ENCODE measurements at regions not wholly inside any gene's neighbourhood (a gene's known extent, or its start where the extent isn't known, plus 50 kb on each side); places are given as distances from the start of the nearest gene placed in this dataset.

DNA sequence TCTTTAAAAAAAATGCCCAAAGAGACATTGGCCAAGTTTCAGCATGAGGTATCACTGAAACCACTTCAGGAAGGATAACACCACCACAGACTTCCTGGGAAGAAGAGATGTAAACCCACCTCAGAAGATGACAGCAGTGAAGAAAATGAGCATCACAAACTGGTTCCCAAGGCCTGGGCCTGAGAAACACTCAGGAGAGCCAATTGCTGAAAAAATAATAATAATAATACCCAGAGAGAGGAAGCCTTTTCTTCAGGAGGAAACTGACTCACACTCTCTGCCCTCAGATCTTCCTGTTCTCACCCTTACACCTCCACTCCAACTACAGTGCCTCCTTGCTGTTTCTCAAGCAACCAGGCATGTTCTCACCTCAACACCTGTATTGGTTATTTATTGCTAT lies 68.1 kb upstream of the MAFB start:
- H3K27me3 ChIP-seq (ENCODE audit: low read length), result no peaks in the 10 kb centered on the region
- no peaks in the 10 kb centered on the region for H3K4me1 ChIP-seq (ENCODE audit: insufficient read depth, low read length)
- no peak overlapping the region for H3K9ac ChIP-seq (ENCODE audit: low read length)
- H3K9me2 ChIP-seq (replicated peaks; ENCODE audit: low read length), result no peaks in the 10 kb centered on the region
- H3K4me3 ChIP-seq (ENCODE audit: low read length), result no peak overlapping the region
- TF ChIP-seq EZH2 (IDR thresholded peaks at IDR 0.05; ENCODE audit: low read length, unreplicated experiment) (no peak), CTCF (conservative IDR thresholded peaks at IDR 0.05; ENCODE audit: low read depth, low read length) (no peak), EZH2phosphoT487 (IDR thresholded peaks at IDR 0.05; ENCODE audit: borderline replicate concordance, low read length) (no peak)
- H2AFZ ChIP-seq (ENCODE audit: low read length), result no peak overlapping the region
- ATAC-seq (no peak), DNase-seq (no peak)
- H3K9me3 ChIP-seq (ENCODE audit: low read length), result no peaks in the 10 kb centered on the region
- no peak overlapping the region for H3K4me2 ChIP-seq (ENCODE audit: low read length)
- CTCF ChIA-PET, result no interaction called here
- POLR2A ChIA-PET (ENCODE audit: unreplicated experiment), result no interaction called here
- intact Hi-C loops (cut with micrococcal nuclease), result no loop called here
- BruUV-seq (replicated peaks), result no TSS peak
- H3K36me3 ChIP-seq (ENCODE audit: low read depth, low read length), result no peaks in the 10 kb centered on the region
- H4K20me1 ChIP-seq (ENCODE audit: low read length), result no peaks in the 10 kb centered on the region
- H3K27ac ChIP-seq (ENCODE audit: low read length), result no peak overlapping the region
- no peaks in the 10 kb centered on the region for H3K79me2 ChIP-seq (ENCODE audit: low read length)
- H3F3A ChIP-seq (ENCODE audit: low read length, unreplicated experiment), result no peaks in the 10 kb centered on the region

- ChIA-PET CTCF (no interaction called here), POLR2A (ENCODE audit: unreplicated experiment) (no interaction called here)
- no peak overlapping the region for H3K4me3 ChIP-seq (ENCODE audit: low read length)
- no peaks in the 10 kb centered on the region for H3K9me2 ChIP-seq (replicated peaks; ENCODE audit: low read length)
- H4K20me1 ChIP-seq (ENCODE audit: low read length), result no peaks in the 10 kb centered on the region
- H2AFZ ChIP-seq (ENCODE audit: low read length), result no peak overlapping the region
- H3K4me1 ChIP-seq (ENCODE audit: insufficient read depth, low read length), result no peaks in the 10 kb centered on the region
- H3K79me2 ChIP-seq (ENCODE audit: low read length), result no peaks in the 10 kb centered on the region
- intact Hi-C loops (cut with micrococcal nuclease), result no loop called here
- no peak overlapping the region for H3K9ac ChIP-seq (ENCODE audit: low read length)
- H3F3A ChIP-seq (ENCODE audit: low read length, unreplicated experiment), result no peaks in the 10 kb centered on the region
- TF ChIP-seq EZH2phosphoT487 (IDR thresholded peaks at IDR 0.05; ENCODE audit: borderline replicate concordance, low read length) (no peak), CTCF (conservative IDR thresholded peaks at IDR 0.05; ENCODE audit: low read depth, low read length) (no peak), EZH2 (IDR thresholded peaks at IDR 0.05; ENCODE audit: low read length, unreplicated experiment) (no peak)
- DNase-seq (no peak), ATAC-seq (no peak)
- no peaks in the 10 kb centered on the region for H3K36me3 ChIP-seq (ENCODE audit: low read depth, low read length)
- no TSS peak for BruUV-seq (replicated peaks)
- no peaks in the 10 kb centered on the region for H3K9me3 ChIP-seq (ENCODE audit: low read length)
- peaks cover 9% of the 10 kb centered on the region; the same call in 1 of the 2 replicates for H3K27me3 ChIP-seq (ENCODE audit: low read length)
- no peak overlapping the region for H3K4me2 ChIP-seq (ENCODE audit: low read length)
- no peak overlapping the region for H3K27ac ChIP-seq (ENCODE audit: low read length)
These were observed 69.8 kb upstream of the MAFB start for GRCh38 chr20:40758790-40759189.

- Histone ChIP-seq H3K79me2 (ENCODE audit: low read length) (no peaks in the 10 kb centered on the region), H3K4me1 (ENCODE audit: insufficient read depth, low read length) (no peaks in the 10 kb centered on the region), H4K20me1 (ENCODE audit: low read length) (no peaks in the 10 kb centered on the region), H3K27ac (ENCODE audit: low read length) (no peak overlapping the region), H3K36me3 (ENCODE audit: low read depth, low read length) (no peaks in the 10 kb centered on the region), H3K9ac (ENCODE audit: low read length) (no peak overlapping the region), H3K27me3 (ENCODE audit: low read length) (peaks cover 25% of the 10 kb centered on the region), H3K4me2 (ENCODE audit: low read length) (no peak overlapping the region), H3K9me3 (ENCODE audit: low read length) (no peaks in the 10 kb centered on the region), H3F3A (ENCODE audit: low read length, unreplicated experiment) (no peaks in the 10 kb centered on the region), H3K4me3 (ENCODE audit: low read length) (no peak overlapping the region), H2AFZ (ENCODE audit: low read length) (no peak overlapping the region), H3K9me2 (replicated peaks; ENCODE audit: low read length) (no peaks in the 10 kb centered on the region)
- ATAC-seq (no peak), DNase-seq (no peak)
- no peak for TF ChIP-seq CTCF (conservative IDR thresholded peaks at IDR 0.05; ENCODE audit: low read depth, low read length)
- no peak for TF ChIP-seq EZH2phosphoT487 (IDR thresholded peaks at IDR 0.05; ENCODE audit: borderline replicate concordance, low read length)
- TF ChIP-seq EZH2 (IDR thresholded peaks at IDR 0.05; ENCODE audit: low read length, unreplicated experiment), result no peak
- intact Hi-C loops (cut with micrococcal nuclease), result no loop called here
- ChIA-PET CTCF (no interaction called here), POLR2A (ENCODE audit: unreplicated experiment) (no interaction called here)
- BruUV-seq (replicated peaks), result no TSS peak
These were observed 71.4 kb upstream of the MAFB start for GRCh38 chr20:40760399-40760798.
